ENCODE measurements at regions not wholly inside any gene's neighbourhood (a gene's known extent, or its start where the extent isn't known, plus 50 kb on each side); places are given as distances from the start of the nearest gene placed in this dataset.

DNA sequence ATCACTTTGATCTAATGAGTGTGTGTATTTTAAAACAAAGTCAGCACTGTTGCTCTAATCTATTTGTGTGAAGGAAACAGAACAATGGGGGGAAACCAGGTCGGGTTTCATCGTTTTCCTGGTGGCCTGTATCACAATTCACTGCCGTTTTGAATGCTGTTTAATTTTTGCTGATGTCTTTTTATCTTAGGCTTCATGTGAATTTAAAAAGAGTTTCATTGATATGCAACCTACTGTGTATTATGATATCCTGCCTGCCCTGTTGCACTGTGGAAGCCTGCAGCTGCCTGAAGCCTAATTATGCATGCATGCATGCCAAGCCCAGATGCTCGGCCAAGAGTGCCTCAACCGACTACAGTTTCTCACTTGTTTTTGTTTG lies 307.5 kb downstream of the ZNF608 start:
- TF ChIP-seq ZNF292 (tag by site-specific recombination; IDR thresholded peaks at IDR 0.05; ENCODE audit: borderline replicate concordance, low read depth) (no peak), BCL11A (tag by site-specific recombination; IDR thresholded peaks at IDR 0.05; ENCODE audit: low read depth) (no peak), ZNF549 (tag by site-specific recombination; IDR thresholded peaks at IDR 0.05) (no peak), PRDM10 (tag by site-specific recombination; IDR thresholded peaks at IDR 0.05) (no peak), ZNF26 (tag by site-specific recombination; IDR thresholded peaks at IDR 0.05) (no peak), ZNF624 (tag by site-specific recombination; IDR thresholded peaks at IDR 0.05) (no peak), SETDB1 (IDR thresholded peaks at IDR 0.05; ENCODE audit: insufficient read length, low read length) (no peak), ZNF433 (tag by site-specific recombination; IDR thresholded peaks at IDR 0.05; ENCODE audit: low read depth) (no peak), MEIS1 (CRISPR knock-in tag; IDR thresholded peaks at IDR 0.05; ENCODE audit: borderline replicate concordance) (no peak)
- TF ChIP-seq, protein P1, sequence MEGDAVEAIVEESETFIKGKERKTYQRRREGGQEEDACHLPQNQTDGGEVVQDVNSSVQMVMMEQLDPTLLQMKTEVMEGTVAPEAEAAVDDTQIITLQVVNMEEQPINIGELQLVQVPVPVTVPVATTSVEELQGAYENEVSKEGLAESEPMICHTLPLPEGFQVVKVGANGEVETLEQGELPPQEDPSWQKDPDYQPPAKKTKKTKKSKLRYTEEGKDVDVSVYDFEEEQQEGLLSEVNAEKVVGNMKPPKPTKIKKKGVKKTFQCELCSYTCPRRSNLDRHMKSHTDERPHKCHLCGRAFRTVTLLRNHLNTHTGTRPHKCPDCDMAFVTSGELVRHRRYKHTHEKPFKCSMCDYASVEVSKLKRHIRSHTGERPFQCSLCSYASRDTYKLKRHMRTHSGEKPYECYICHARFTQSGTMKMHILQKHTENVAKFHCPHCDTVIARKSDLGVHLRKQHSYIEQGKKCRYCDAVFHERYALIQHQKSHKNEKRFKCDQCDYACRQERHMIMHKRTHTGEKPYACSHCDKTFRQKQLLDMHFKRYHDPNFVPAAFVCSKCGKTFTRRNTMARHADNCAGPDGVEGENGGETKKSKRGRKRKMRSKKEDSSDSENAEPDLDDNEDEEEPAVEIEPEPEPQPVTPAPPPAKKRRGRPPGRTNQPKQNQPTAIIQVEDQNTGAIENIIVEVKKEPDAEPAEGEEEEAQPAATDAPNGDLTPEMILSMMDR (tag by site-specific recombination; IDR thresholded peaks at IDR 0.05): no peak

All from HEK293 (cell line).